ENCODE measurements at regions not wholly inside any gene's neighbourhood (a gene's known extent, or its start where the extent isn't known, plus 50 kb on each side); places are given as distances from the start of the nearest gene placed in this dataset.

DNA sequence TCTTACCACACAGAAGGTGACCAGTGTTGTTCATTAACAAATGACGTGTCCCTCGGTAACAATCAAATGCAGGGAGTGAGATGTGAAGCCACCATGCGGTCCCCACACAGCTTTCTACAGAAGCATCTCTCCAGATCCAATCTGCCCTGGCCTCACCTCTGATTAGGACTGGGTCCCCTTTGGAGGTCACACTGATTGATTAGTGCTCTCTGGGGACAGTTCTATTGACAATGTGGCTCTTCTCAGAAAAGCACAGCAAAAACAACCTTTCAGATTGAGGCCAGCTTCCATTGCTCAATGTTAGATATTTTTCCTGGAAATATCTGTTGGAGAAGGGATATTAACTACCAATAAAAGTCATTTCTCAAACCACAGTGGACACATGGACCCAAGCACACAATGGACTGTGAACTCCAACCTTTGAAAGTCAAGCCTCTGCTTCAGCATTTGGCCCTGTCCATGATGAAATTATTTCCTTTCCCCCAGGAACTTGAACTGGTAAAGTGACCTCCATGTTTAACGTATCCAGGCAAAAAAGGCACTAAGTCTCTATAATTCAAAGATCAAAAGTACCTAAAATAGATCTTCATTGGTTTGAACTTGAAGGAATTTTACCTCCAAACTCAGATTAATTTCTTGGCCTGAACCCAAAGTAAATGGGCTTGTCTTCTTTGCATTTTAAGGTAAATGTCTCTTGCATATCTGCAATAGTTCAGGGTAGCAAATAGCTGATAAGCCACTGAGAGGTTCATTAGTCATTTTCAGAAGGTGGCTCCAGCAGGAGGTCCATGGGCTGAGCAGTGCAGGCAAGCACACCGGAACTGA lies 118.5 kb downstream of the FOXA2 start:
- DNase-seq: no peak

DNA sequence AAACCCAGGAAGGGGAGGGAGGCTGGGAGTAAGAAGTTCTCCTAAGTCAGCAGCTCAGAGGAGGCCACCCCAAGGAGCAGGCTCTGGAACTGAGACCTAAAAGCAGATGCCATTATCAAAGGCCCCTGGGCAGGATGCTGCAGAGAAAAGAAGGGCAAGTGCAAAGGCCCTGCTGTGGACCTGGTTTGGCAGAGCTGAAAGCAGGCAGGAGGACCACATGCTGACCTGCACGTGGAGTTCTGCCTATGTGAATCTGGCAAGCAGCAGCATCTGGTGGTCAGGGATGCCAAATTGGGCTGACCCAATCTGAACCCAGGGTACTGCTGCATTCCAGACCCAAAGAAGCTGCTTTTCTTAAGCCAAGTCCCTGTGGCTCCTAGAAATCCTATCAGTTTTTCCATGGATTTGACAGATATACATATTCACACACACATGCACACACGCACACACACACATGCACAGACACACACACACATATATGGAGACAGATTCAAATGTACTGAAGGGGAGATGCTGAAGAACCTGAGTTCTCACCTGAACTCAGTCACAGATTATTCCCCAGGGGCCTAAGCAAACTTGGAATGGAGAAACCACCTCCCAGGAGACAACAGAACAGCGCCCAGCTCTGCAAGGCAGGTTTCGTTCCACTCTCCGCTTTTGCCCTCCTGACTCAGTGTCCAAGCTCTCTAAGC lies 119.9 kb downstream of the FOXA2 start:
- no peak for DNase-seq

DNA sequence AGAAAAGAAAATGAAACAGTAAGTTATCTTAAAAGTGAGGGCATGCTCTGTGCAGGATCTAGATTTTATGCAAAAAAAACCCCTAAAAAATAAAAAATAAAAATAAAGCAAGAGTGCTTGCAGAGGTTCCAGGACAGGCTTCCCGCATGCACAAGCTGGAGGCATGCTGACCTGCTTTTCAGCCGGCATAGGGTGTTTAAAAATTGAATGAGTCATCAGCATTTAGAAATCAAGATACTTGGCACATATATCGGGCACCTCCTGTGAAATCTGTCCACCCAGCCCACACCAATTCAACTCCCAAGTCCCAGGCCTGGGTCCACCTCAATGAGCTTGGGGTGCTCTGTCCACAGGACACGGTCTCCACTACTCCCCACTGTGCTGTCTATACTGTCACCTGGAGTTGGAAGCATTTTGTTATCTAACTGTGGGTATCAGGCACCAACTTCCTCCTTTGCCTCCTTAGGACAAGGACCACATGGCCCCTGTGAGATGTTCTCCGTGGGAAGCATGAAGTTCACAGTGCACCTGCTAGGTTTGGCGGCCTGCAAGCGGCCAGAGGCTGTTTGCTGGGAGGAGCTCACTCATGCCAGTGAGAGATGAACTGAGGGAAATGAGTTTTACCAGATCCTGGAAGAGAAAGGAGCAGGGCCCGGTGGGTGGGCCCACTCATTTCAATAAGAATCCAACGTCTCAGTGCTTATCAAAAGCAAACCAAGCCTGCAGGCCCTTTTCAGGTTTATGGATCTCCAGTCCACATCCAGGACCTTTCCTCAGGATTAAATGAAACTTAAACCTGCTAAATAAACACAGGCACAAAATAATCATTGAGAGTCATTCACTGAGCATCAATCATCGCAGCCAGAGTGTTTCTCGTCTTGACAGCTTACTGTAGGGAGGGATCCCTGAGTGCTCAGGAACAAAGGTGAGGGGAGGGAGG lies 121.1 kb downstream of the FOXA2 start:
- DNase-seq: no peak

DNA sequence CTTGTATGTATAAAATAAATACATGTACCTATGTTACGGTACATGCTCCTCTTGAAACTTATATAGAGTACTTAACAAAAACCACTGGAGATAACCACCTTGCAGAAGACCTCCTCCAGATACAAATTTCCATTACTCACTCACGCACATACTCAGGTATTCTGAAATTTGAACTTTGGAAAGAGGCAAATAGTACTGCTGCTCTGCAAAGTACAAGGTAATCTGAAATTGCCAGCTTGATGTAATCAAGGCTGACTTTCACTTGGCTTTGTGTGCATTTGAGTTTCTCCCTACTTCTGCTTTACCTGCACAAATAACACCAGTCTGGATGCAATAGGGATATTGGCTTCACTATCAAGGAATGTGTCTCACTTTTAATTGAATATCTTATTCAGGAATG lies 123.6 kb downstream of the FOXA2 start:
- no peak for DNase-seq

GRCh38 chr20:22460231-22460630 lies 124.1 kb downstream of the FOXA2 start:
- DNase-seq: no peak

GRCh38 chr20:22459754-22460153 lies 124.6 kb downstream of the FOXA2 start:
- DNase-seq: no peak

DNA sequence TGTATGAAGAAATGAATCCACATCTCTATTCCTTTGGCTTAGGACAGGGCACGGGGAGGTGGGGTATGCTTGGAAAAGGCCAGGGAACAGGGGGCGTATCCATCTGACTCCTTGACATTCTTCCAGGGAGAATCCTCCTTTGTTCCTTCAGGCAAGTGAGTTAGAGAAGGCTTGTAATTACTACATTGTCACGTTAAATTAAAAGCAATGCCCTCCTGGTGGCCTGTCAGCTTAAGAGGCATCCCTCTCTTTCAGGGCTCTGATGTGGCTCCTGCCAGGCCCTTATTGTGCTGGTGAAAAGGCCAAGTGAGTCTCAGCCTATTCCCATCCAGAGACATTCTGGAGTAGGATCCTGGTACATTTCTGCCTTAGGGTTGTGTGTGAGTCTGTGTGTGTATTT lies 128.3 kb downstream of the FOXA2 start:
- DNase-seq: no peak

DNA sequence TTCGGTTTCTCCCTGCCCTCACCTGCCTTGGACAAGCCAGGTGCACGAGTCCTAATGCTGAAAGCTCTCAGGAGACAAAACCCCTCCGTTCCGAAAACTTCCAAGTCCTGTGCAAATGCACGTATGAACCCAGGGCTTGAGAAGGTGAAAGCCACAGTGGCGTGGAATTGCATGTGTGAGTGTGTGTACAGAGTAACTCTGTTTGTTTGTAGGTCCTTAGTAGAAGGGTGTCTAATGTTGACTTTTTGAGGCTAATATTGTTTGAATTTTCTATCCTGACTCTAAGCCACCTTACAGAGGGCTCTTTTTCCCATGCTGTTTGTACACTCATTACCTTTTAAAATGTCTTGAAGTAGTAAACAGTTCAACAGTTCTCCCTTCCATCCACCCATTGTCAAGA lies 129.1 kb downstream of the FOXA2 start:
- DNase-seq: no peak

- no peak for DNase-seq
Measured at GRCh38 chr20:22453244-22454080, 130.9 kb downstream of the FOXA2 start.

DNA sequence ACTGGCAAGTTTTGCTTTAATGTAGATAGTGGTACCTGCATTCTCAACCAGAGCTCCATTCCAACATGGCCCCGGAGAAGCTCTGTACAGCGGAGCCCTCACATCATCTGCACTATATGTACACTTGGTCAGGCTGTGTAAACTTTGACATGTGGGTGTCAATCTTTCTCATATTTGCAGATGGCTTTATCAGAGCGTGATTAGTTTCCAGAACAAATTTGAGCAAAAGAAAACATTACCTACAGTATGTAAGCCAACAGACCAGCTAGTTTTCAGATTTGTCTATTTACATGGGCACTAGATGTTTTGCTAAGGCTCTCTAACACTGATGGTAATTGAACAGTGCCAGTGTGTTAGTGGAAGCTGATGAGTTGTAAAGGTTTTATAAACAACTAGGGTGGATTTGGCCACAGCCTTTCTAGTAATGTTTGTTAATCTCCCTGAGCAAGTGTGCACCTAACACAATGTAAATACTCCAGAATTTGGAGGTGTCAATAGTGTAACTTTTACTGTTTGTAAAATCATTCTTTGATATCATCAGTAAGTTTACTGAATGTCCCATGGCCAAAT lies 131.8 kb downstream of the FOXA2 start:
- DNase-seq: no peak

- no peak for DNase-seq
Measured at GRCh38 chr20:22450537-22450936, 133.8 kb downstream of the FOXA2 start.

GRCh38 chr20:22449188-22449973 lies 135.0 kb downstream of the FOXA2 start:
- DNase-seq: no peak

GRCh38 chr20:22447447-22447778 lies 137.0 kb downstream of the FOXA2 start:
- no peak for DNase-seq

DNA sequence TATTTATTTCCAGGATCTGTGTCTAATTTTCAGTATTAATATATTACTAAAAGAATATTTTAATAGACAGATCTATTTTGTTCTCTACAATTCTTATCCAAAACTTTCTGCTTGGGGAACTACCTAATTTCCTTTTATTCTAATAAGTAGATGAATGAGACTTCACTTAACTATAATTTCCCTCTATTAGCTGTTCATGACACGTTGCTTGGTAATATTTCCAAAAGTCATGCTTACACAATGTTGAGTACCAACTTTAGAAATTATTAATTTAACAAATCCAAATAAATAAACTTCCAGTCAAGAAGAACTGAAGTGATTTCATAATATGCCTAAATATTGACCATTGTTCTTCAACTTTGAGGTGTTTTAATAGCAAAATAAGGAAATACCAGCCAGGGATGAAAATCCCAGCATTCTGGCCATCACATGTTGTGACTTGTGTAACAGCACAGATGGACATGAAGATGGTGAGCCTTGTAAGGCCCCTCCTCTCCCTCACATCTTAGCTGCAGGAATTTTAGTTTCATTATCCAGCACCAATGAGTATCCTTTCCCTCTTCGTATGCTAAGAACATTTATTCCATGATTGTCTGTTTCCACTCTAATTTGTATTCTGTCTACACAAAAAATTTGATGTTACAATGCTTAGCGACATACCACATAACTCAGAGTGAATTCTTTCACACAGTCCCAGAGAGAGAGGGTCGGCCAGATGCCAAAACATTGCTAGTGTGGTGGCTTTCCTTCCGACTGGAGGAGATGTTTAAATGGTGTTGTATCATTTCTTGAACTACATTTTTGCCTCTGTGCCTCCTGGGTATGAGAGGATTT lies 137.5 kb downstream of the FOXA2 start:
- no peak for DNase-seq

DNA sequence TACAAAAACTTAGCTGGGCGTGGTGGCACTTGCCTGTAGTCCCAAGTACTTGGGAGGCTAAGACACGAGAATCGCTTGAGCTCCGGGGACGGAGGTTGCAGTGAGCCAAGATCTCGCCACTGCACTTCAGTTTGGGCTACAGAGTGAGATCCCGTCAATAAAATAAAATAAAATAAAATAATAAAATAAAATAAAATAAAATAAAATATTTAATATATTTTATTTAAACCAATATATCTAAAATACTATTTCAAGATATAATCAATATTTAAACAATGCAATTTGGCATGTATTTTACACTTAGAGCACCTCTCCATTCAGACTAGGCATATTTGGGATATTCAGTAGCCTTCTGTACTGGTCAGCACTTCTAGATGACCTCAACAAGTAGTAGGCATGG lies 142.1 kb downstream of the FOXA2 start:
- no peak for DNase-seq

DNA sequence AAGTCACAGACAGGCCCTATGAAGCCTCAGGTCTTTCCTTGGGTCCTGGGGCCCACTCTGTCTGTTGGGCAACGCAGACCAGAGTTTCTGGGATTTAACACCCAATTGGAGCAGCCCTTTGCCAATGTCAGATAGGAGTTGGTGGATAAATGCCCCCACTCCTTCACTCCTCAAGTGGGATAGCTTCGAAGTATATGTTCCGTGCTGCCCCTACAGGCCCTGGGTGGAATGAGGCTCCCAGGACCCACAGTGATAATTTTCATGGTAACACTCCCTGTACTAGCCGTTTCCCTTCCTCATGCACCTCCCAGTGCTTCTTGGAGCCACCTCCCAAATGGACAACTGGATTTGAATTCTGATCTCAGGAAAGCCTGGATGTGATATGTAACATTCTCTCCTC lies 145.4 kb downstream of the FOXA2 start:
- DNase-seq: no peak

GRCh38 chr20:22438346-22438745 lies 146.0 kb downstream of the FOXA2 start:
- DNase-seq: no peak

DNA sequence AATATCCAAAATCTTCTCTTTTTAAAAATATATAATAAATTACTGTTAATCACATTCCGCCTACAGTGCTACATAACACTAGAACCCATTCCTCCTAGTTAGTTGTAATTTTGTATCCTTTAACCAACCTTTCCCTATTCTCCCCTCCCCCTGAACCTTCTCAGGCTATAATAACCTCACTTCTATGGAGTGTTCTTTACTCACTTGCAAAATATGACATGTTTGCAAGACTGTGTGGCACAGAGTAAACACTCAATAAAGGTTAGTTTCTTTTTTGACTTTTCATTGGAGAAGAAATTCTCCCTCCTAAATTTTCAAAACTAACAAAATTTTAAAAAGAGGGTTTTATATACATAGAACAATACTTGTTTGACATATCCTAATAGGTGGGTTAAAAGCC lies 147.0 kb downstream of the FOXA2 start:
- DNase-seq: no peak

GRCh38 chr20:22431419-22431818 lies 153.0 kb downstream of the FOXA2 start:
- no peak for DNase-seq

DNA sequence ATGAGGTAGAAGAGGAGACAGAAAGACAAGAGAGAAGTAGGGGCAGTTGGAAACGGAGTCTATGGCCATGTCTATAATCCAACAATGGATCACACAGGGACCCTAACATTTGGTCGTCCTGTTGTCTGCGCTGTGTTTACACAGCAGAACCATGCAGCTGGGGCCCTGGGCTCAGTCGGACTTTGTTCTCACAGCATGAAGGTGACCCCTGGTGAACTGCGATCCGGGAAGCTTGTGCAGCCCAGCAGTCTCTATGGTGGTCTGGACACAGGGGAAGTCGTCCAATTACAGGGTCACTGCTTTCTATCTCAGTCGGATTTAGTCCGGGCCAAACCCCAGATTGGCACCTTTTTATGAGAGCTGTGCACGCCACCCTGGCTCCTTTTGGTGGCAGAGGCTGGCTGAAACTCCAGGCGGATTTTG lies 153.6 kb downstream of the FOXA2 start:
- DNase-seq: no peak
